LNCAP (cell line): ENCODE measurements at regions not wholly inside any gene's neighbourhood (a gene's known extent, or its start where the extent isn't known, plus 50 kb on each side); places are given as distances from the start of the nearest gene placed in this dataset.

Experiments used
- CTCF ChIP-seq: fragments of 450-650 bp; IDR thresholded peaks from 2 replicates; pipeline ENCODE4 v1.5.1; 2017; ENCODE audit warnings: mild to moderate bottlenecking

- no peak for TF ChIP-seq CTCF
These were observed 404.8 kb downstream of the MEIS1 start for GRCh38 chr2:66839551-66840320.

- no peak for TF ChIP-seq CTCF
These were observed 405.5 kb downstream of the MEIS1 start for GRCh38 chr2:66840321-66841002.

GRCh38 chr2:66843847-66844246, 408.9 kb downstream of the MEIS1 start:
- no peak for TF ChIP-seq CTCF

DNA sequence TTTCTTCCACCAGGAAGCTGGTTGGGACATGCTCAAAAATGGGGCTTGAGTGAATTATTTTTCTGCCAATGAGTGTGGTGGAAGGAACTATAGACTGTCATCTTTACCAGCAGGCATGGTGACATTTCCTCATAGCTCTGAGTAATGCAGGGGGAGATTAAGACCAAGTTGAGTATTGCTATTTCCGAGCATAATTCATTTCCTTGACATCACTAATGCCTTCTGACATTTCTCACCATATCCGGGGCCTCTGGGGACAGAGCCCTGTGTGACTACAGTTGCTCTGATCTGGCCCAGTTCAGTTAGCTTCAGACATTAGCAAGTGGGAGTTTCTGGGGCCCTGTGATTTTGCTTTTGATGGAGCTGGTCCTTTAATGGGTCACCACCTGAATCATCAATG, 410.4 kb downstream of the MEIS1 start:
- TF ChIP-seq CTCF: no peak

DNA sequence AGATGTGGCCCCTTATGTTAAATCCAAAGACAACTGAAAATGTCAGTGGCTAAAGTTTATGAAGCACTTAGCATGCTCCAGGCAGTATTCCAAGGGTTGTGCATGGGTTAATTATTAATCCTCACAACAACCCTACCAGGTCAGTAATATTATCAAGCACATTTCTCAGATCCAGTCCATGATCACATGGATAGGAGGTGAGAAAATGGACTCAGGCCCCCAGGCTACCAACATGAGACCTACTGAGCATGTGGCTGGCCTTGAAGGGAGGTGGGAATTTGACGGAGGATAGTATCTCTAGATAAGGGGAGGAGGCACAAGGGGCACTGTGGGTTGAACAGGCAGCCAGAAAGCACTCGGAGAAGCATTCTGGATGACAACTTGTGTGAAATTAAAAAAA, 412.0 kb downstream of the MEIS1 start:
- TF ChIP-seq CTCF: no peak

DNA sequence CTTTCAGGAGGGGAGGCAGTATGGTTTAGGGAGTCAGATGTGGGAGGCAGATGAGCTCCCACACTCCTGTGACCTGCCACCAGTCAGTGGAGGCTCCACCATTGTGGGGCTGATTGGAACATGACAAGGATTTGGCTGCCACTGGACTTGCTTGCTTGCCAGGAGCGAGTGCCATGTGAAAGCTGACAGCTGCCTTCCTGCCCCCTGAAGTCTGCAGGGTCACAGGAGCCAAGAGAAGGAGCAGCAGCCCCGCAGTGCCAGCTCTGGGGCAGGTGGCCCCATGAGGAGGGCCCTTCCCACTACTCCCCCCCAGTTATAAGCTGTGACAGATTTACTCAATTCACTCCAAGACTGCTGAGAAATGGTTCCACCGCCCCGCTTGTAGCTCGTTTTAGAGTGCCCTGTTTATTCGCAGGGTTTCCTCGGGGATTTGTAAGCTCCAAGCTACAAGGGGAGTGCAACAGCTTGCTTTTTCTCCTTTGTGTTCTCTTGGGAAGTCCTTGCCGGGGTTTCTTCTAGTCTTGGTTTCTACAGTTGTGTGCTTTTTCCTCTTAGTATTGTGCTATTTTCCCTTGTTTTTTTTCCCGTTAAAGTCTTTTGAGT, 414.3 kb downstream of the MEIS1 start:
- no peak for TF ChIP-seq CTCF

GRCh38 chr2:66850376-66850775, 415.5 kb downstream of the MEIS1 start:
- TF ChIP-seq CTCF: no peak
